HCT116 (cell line): ENCODE measurements at regions not wholly inside any gene's neighbourhood (a gene's known extent, or its start where the extent isn't known, plus 50 kb on each side); places are given as distances from the start of the nearest gene placed in this dataset.

Experiments used
- ATAC-seq: fragments of 200-7000 bp; cut with Tn5 transposase; 2 replicates; pipeline ENCODE4 v1.9.1; 2020; ENCODE audit warnings: mild to moderate bottlenecking, moderate library complexity
- BruUV-seq: library from RNA; stranded (reverse); fragments of 400-500 nt; replicated peaks from 2 replicates; lab custom pipeline; 2021; lab: Mats Ljungman, UMichigan
- CTCF ChIA-PET: fragments of 300-600 bp; sonication (Branson Sonifier 250); formaldehyde crosslinking; loops from one replicate; lab custom pipeline; 2021; ENCODE audit warnings: antibody characterized with exemption; lab: Charles Lee
- POLR2A ChIA-PET: fragments of 300-600, 350-600 bp; sonication (Branson Sonifier 250); formaldehyde crosslinking; loops from one replicate; lab custom pipeline; 2021; ENCODE audit warnings: antibody characterized with exemption; lab: Charles Lee
- RAD21 ChIA-PET, 2 experiments: fragments of 300-600 bp; sonication (Branson Sonifier 250); formaldehyde crosslinking; loops; one replicate each; lab custom pipeline; 2023; ENCODE audit warnings: low total read pairs in 2 of 2; ENCODE audit not compliant: uncharacterized antibody in 2 of 2, unreplicated experiment in 2 of 2, low non-redundant PET in 1 of 2; lab: Charles Lee
- DNase-seq: peaks from one replicate; pipeline ENCODE4 v3.0.0-alpha.2; 2010; ENCODE audit warnings: low read depth, low spot score
- H2AFZ ChIP-seq: fragments of 200-600 bp; shearing (Covaris generic), sonication (generic); 2 replicates; pipeline ENCODE4 v1.6.1; 2017; ENCODE audit warnings: low read depth, mixed run types, mixed read lengths, antibody characterized with exemption, low read length; ENCODE audit not compliant: poor library complexity, severe bottlenecking
- H3K27ac ChIP-seq: 2 replicates; pipeline ENCODE4 v1.5.1; 2012; ENCODE audit warnings: low read depth, low read length
- H3K27me3 ChIP-seq: fragments of 200-600 bp; sonication (generic); 2 replicates; pipeline ENCODE4 v1.6.1; 2016; ENCODE audit warnings: mixed run types, low read length, mixed read lengths; ENCODE audit not compliant: insufficient read depth
- H3K36me3 ChIP-seq, 2 experiments: fragments of 200-500 bp in 1 of 2; fragments of 200-600 bp in 1 of 2; sonication (Bioruptor generic) in 1 of 2; sonication (generic) in 1 of 2; 2 replicates each; pipeline versions ENCODE4 v1.5.1 to v1.6.1; 2014 to 2016; ENCODE audit warnings: low read length in 2 of 2, inconsistent platforms in 1 of 2, mixed read lengths in 1 of 2, mixed run types in 1 of 2; ENCODE audit not compliant: insufficient read depth in 2 of 2, control insufficient read depth in 1 of 2
- H3K4me1 ChIP-seq, 2 experiments: fragments of 200-600 bp in 1 of 2; sonication (generic) in 1 of 2; 2 replicates each; pipeline versions ENCODE4 v1.5.1 to v1.6.1; 2012 to 2017; ENCODE audit warnings: low read length in 2 of 2, inconsistent platforms in 1 of 2, mild to moderate bottlenecking in 1 of 2, mixed read lengths in 1 of 2, mixed run types in 1 of 2, moderate library complexity in 1 of 2; ENCODE audit not compliant: insufficient read depth in 2 of 2, control insufficient read depth in 1 of 2
- H3K4me2 ChIP-seq: fragments of 200-600 bp; sonication (generic); 2 replicates; pipeline ENCODE4 v1.6.1; 2017; ENCODE audit warnings: mixed run types, low read length, mixed read lengths
- H3K4me3 ChIP-seq, 2 experiments: fragments of 200-600 bp in 1 of 2; sonication (generic) in 1 of 2; replicated peaks in 1 of 2; 2 replicates each; pipeline ENCODE4 v1.5.1; 2011 to 2016; ENCODE audit warnings: low read length in 2 of 2, control low read depth in 1 of 2, low read depth in 1 of 2, mild to moderate bottlenecking in 1 of 2, mixed read lengths in 1 of 2, mixed run types in 1 of 2
- H3K79me2 ChIP-seq: fragments of 200-600 bp; sonication (generic); 2 replicates; pipeline ENCODE4 v1.6.1; 2017; ENCODE audit warnings: mild to moderate bottlenecking, mixed run types, low read length, moderate library complexity, mixed read lengths; ENCODE audit not compliant: insufficient read depth
- H3K9ac ChIP-seq: fragments of 200-600 bp; sonication (generic); 2 replicates; pipeline ENCODE4 v1.6.1; 2016; ENCODE audit warnings: low read length, mixed read lengths
- H3K9me2 ChIP-seq: fragments of 200-600 bp; sonication (generic), shearing (Covaris generic); 2 replicates; pipeline ENCODE4 v1.6.1; 2017; ENCODE audit warnings: mixed run types, mild to moderate bottlenecking, moderate library complexity; ENCODE audit not compliant: insufficient read depth
- H3K9me3 ChIP-seq, 2 experiments: fragments of 200-500 bp in 1 of 2; fragments of 200-600 bp in 1 of 2; sonication (Bioruptor generic) in 1 of 2; sonication (generic) in 1 of 2; 2 replicates each; pipeline ENCODE4 v1.6.1; 2014 to 2017; ENCODE audit warnings: low read length in 2 of 2, mixed read lengths in 2 of 2, inconsistent platforms in 1 of 2, low read depth in 1 of 2, mild to moderate bottlenecking in 1 of 2, mixed run types in 1 of 2, moderate library complexity in 1 of 2; ENCODE audit not compliant: control insufficient read depth in 1 of 2, insufficient read depth in 1 of 2
- H4K20me1 ChIP-seq: fragments of 200-600 bp; sonication (generic), shearing (Covaris generic); 2 replicates; pipeline ENCODE4 v1.6.1; 2017; ENCODE audit warnings: mixed run types, mild to moderate bottlenecking, moderate library complexity; ENCODE audit not compliant: insufficient read depth
- CBX3 ChIP-seq: IDR thresholded peaks from 2 replicates; pipeline ENCODE4 v1.6.1; 2012; ENCODE audit warnings: low read depth
- EGR1 ChIP-seq: IDR thresholded peaks from 2 replicates; pipeline ENCODE4 v1.6.1; 2012; ENCODE audit warnings: low read depth
- ELF1 ChIP-seq: IDR thresholded peaks from 2 replicates; pipeline ENCODE4 v1.6.1; 2012; ENCODE audit warnings: low read depth, borderline replicate concordance
- EZH2 ChIP-seq: fragments of 200-600 bp; sonication (generic); IDR thresholded peaks from 2 replicates; pipeline ENCODE4 v1.6.1; 2017; ENCODE audit warnings: antibody characterized with exemption, mixed run types
- FOSL1 ChIP-seq: IDR thresholded peaks from 2 replicates; pipeline ENCODE4 v1.6.1; 2012; ENCODE audit warnings: low read depth
- JUND ChIP-seq: IDR thresholded peaks from 2 replicates; pipeline ENCODE4 v1.6.1; 2012
- POLR2A ChIP-seq: IDR thresholded peaks from 2 replicates; pipeline ENCODE4 v1.7.0; 2011; ENCODE audit warnings: borderline replicate concordance; ENCODE audit not compliant: insufficient read depth, insufficient read length; ENCODE audit errors: extremely low read depth
- REST ChIP-seq: IDR thresholded peaks from 2 replicates; pipeline ENCODE4 v1.6.1; 2012; ENCODE audit warnings: low read depth
- SIN3A ChIP-seq: IDR thresholded peaks from 2 replicates; pipeline ENCODE4 v1.6.1; 2012; ENCODE audit warnings: low read depth
- SP1 ChIP-seq: IDR thresholded peaks from 2 replicates; pipeline ENCODE4 v1.6.1; 2012; ENCODE audit warnings: low read depth
- YY1 ChIP-seq: IDR thresholded peaks from 2 replicates; pipeline ENCODE4 v1.6.1; 2011; ENCODE audit warnings: low read length, low read depth, moderate library complexity, mild to moderate bottlenecking; ENCODE audit not compliant: insufficient replicate concordance; ENCODE audit errors: extremely low read depth
- ZBTB33 ChIP-seq: IDR thresholded peaks from 2 replicates; pipeline ENCODE4 v1.6.1; 2011; ENCODE audit warnings: mild to moderate bottlenecking, low read length, moderate library complexity; ENCODE audit not compliant: insufficient replicate concordance; ENCODE audit errors: extremely low read depth
- ZFX ChIP-seq: fragments of 450-650 bp; IDR thresholded peaks from 2 replicates; pipeline ENCODE4 v1.6.1; 2017
- intact Hi-C: fragments of 100-400 bp; cut with micrococcal nuclease; formaldehyde crosslinking; loops from 2 replicates; pipeline ENCODE4 v1.10.0; 2022
- TF ChIP-seq, protein P1 (sequence below): IDR thresholded peaks from 2 replicates; pipeline ENCODE4 v1.6.1; 2012

- H3K4me2 ChIP-seq: no peak overlapping the region
- no peak overlapping the region for H3K4me3 ChIP-seq
- POLR2A ChIA-PET: no interaction called here
- H2AFZ ChIP-seq: no peak overlapping the region
- BruUV-seq: no TSS peak
- H3K4me1 ChIP-seq: peaks cover 0 to 5% of the 10 kb centered on the region in 2 experiments; a peak in 1 of 4 replicates
- H3K27ac ChIP-seq: no peak overlapping the region
- H3K9ac ChIP-seq: no peak overlapping the region
- intact Hi-C loops: no loop called here
- no peak for TF ChIP-seq ZBTB33
- no peak for TF ChIP-seq ELF1
- TF ChIP-seq SIN3A: no peak
- no peak for TF ChIP-seq POLR2A
- no peak for TF ChIP-seq JUND
- no peak for TF ChIP-seq SP1
- TF ChIP-seq EZH2: no peak
- TF ChIP-seq EGR1: no peak
- no peak for TF ChIP-seq ZFX
- TF ChIP-seq CBX3: no peak
- TF ChIP-seq FOSL1: no peak
- TF ChIP-seq, protein P1, sequence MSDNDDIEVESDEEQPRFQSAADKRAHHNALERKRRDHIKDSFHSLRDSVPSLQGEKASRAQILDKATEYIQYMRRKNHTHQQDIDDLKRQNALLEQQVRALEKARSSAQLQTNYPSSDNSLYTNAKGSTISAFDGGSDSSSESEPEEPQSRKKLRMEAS: no peak
- no peak for TF ChIP-seq YY1
- TF ChIP-seq REST: no peak
- TF ChIP-seq, all 23 proteins: peak for 0
- H3K36me3 ChIP-seq: no peaks in the 10 kb centered on the region
- ChIA-PET RAD21 (no interaction called here), CTCF (no interaction called here)
- DNase-seq (no peak), ATAC-seq (no peak)
- no peaks in the 10 kb centered on the region for H3K9me3 ChIP-seq
- no peaks in the 10 kb centered on the region for H3K79me2 ChIP-seq
- H3K27me3 ChIP-seq: no peaks in the 10 kb centered on the region
- H4K20me1 ChIP-seq: no peaks in the 10 kb centered on the region
- H3K9me2 ChIP-seq: no peaks in the 10 kb centered on the region
Observed at GRCh38 chr5:133873449-133873848, 95.0 kb downstream of the C5orf15 start.
